Stimulated activated naive CD8-positive, alpha-beta T cell treated with anti-CD3 and anti-CD28 coated beads, Interleukin-15, amount 100 ng/mL, for 72 hours (primary cell): ENCODE measurements at regions not wholly inside any gene's neighbourhood (a gene's known extent, or its start where the extent isn't known, plus 50 kb on each side); places are given as distances from the start of the nearest gene placed in this dataset.
A peak's percentile ranks its signal among the peaks of the same experiment; 100 is the strongest.

Experiments
- ATAC-seq: fragments of 150-1000 bp; cut with Tn5 transposase; 2 replicates; pipeline ENCODE4 v1.10.0; 2021; ENCODE audit warnings: mild to moderate bottlenecking, moderate library complexity
- DNase-seq, 2 donors: peaks; one replicate each; pipeline ENCODE4 v3.0.0; 2021 to 2022
- H3K27ac Mint-ChIP-seq, 2 donors: one replicate each; pipeline ENCODE4 v1.8.0; 2022; ENCODE audit warnings: mild to moderate bottlenecking in 2 of 2, mixed read lengths in 2 of 2, moderate library complexity in 2 of 2
- H3K27me3 Mint-ChIP-seq: one replicate; pipeline ENCODE4 v1.8.0; 2022; ENCODE audit warnings: mixed read lengths
- H3K4me1 Mint-ChIP-seq: one replicate; pipeline ENCODE4 v1.8.0; 2022; ENCODE audit warnings: mild to moderate bottlenecking, mixed read lengths
- H3K4me3 Mint-ChIP-seq, 2 donors: one replicate each; pipeline ENCODE4 v1.8.0; 2022; ENCODE audit warnings: mild to moderate bottlenecking in 2 of 2, mixed read lengths in 2 of 2, moderate library complexity in 1 of 2
- H3K9me3 Mint-ChIP-seq, 2 donors: one replicate each; pipeline ENCODE4 v1.8.0; 2022; ENCODE audit warnings: mixed read lengths in 2 of 2

- DNase-seq (no peak), ATAC-seq (no peak)
- H3K27me3 Mint-ChIP-seq = no peaks in the 10 kb centered on the region
- H3K4me3 Mint-ChIP-seq = no peak overlapping the region
- no peaks in the 10 kb centered on the region for H3K9me3 Mint-ChIP-seq
- no peak overlapping the region for H3K27ac Mint-ChIP-seq
- H3K4me1 Mint-ChIP-seq = peaks cover 6% of the 10 kb centered on the region
These were observed 184.7 kb downstream of the MIAT start for GRCh38 chr22:26842103-26842502.

- Mint-ChIP-seq H3K27ac (no peak overlapping the region), H3K27me3 (no peaks in the 10 kb centered on the region), H3K4me1 (peaks cover 6% of the 10 kb centered on the region), H3K4me3 (no peak overlapping the region), H3K9me3 (no peaks in the 10 kb centered on the region)
- DNase-seq (no peak), ATAC-seq (no peak)
These were observed 187.8 kb downstream of the MIAT start for GRCh38 chr22:26845021-26845743.

GRCh38 chr22:26846076-26846475 lies 188.7 kb downstream of the MIAT start:
- no peaks in the 10 kb centered on the region for H3K9me3 Mint-ChIP-seq
- H3K4me3 Mint-ChIP-seq = no peak overlapping the region

GRCh38 chr22:26846645-26847044 lies 189.3 kb downstream of the MIAT start:
- DNase-seq (peak in 1 of 2 donors; percentile 13), ATAC-seq (peak; percentile 74)
- Mint-ChIP-seq H3K4me1 (peaks cover 6% of the 10 kb centered on the region), H3K9me3 (no peaks in the 10 kb centered on the region), H3K27ac (no peak overlapping the region), H3K4me3 (no peak overlapping the region), H3K27me3 (no peaks in the 10 kb centered on the region)

More at GRCh38 chr22:26846076-26846475, 188.7 kb downstream of the MIAT start:
- H3K27me3 Mint-ChIP-seq = no peaks in the 10 kb centered on the region
- peaks cover 6% of the 10 kb centered on the region for H3K4me1 Mint-ChIP-seq
- no peak for ATAC-seq
- no peak overlapping the region for H3K27ac Mint-ChIP-seq
- DNase-seq = no peak

GRCh38 chr22:26847046-26847445 lies 189.7 kb downstream of the MIAT start:
- peaks cover 6% of the 10 kb centered on the region for H3K4me1 Mint-ChIP-seq
- H3K4me3 Mint-ChIP-seq = no peak overlapping the region
- DNase-seq = no peak
- H3K9me3 Mint-ChIP-seq = no peaks in the 10 kb centered on the region
- H3K27ac Mint-ChIP-seq = no peak overlapping the region
- H3K27me3 Mint-ChIP-seq = no peaks in the 10 kb centered on the region
- ATAC-seq = no peak

- H3K27me3 Mint-ChIP-seq = no peaks in the 10 kb centered on the region
- no peaks in the 10 kb centered on the region for H3K9me3 Mint-ChIP-seq
- ATAC-seq = no peak
- peaks cover 6% of the 10 kb centered on the region for H3K4me1 Mint-ChIP-seq
- no peak for DNase-seq
- H3K4me3 Mint-ChIP-seq = no peak overlapping the region
- no peak overlapping the region for H3K27ac Mint-ChIP-seq
These were observed 190.4 kb downstream of the MIAT start for GRCh38 chr22:26847816-26848215.

GRCh38 chr22:26848244-26848920 lies 191.0 kb downstream of the MIAT start:
- H3K27ac Mint-ChIP-seq = no peak overlapping the region
- no peak overlapping the region for H3K4me3 Mint-ChIP-seq
- ATAC-seq = no peak
- H3K27me3 Mint-ChIP-seq = no peaks in the 10 kb centered on the region
- peaks cover 6% of the 10 kb centered on the region for H3K4me1 Mint-ChIP-seq
- H3K9me3 Mint-ChIP-seq = no peaks in the 10 kb centered on the region
- no peak for DNase-seq

- DNase-seq = no peak
- Mint-ChIP-seq H3K4me3 (no peak overlapping the region), H3K27me3 (no peaks in the 10 kb centered on the region), H3K27ac (peak overlapping the region in 1 of 2 donors; percentile 20), H3K4me1 (peaks cover 6% of the 10 kb centered on the region), H3K9me3 (no peaks in the 10 kb centered on the region)
- ATAC-seq = no peak
These were observed 192.2 kb downstream of the MIAT start for GRCh38 chr22:26849575-26849974.

- no peaks in the 10 kb centered on the region for H3K9me3 Mint-ChIP-seq
- no peaks in the 10 kb centered on the region for H3K27me3 Mint-ChIP-seq
- peaks cover 6% of the 10 kb centered on the region for H3K4me1 Mint-ChIP-seq
- no peak overlapping the region for H3K27ac Mint-ChIP-seq
- H3K4me3 Mint-ChIP-seq = no peak overlapping the region
- DNase-seq (no peak), ATAC-seq (no peak)
These were observed 193.7 kb downstream of the MIAT start for GRCh38 chr22:26851125-26851524.

- H3K4me1 Mint-ChIP-seq = no peaks in the 10 kb centered on the region
- no peaks in the 10 kb centered on the region for H3K27me3 Mint-ChIP-seq
- no peak for DNase-seq
- H3K27ac Mint-ChIP-seq = no peak overlapping the region
- no peaks in the 10 kb centered on the region for H3K9me3 Mint-ChIP-seq
- no peak overlapping the region for H3K4me3 Mint-ChIP-seq
- no peak for ATAC-seq
These were observed 194.8 kb downstream of the MIAT start for GRCh38 chr22:26852176-26852575.

GRCh38 chr22:26853071-26853470 lies 195.7 kb downstream of the MIAT start:
- H3K27me3 Mint-ChIP-seq = no peaks in the 10 kb centered on the region
- H3K9me3 Mint-ChIP-seq = no peaks in the 10 kb centered on the region
- no peak overlapping the region for H3K27ac Mint-ChIP-seq
- DNase-seq (no peak), ATAC-seq (no peak)
- no peaks in the 10 kb centered on the region for H3K4me1 Mint-ChIP-seq
- H3K4me3 Mint-ChIP-seq = no peak overlapping the region

- no peaks in the 10 kb centered on the region for H3K4me1 Mint-ChIP-seq
- DNase-seq (no peak), ATAC-seq (no peak)
- no peak overlapping the region for H3K27ac Mint-ChIP-seq
- H3K9me3 Mint-ChIP-seq = no peaks in the 10 kb centered on the region
- no peak overlapping the region for H3K4me3 Mint-ChIP-seq
- H3K27me3 Mint-ChIP-seq = no peaks in the 10 kb centered on the region
These were observed 196.1 kb downstream of the MIAT start for GRCh38 chr22:26853495-26853894.

GRCh38 chr22:26857169-26857568 lies 199.8 kb downstream of the MIAT start:
- H3K9me3 Mint-ChIP-seq = peaks cover 0 to 4% of the 10 kb centered on the region in 2 donors
- H3K27me3 Mint-ChIP-seq = no peaks in the 10 kb centered on the region
- DNase-seq = no peak
- H3K4me3 Mint-ChIP-seq = no peak overlapping the region
- H3K4me1 Mint-ChIP-seq = no peaks in the 10 kb centered on the region
- H3K27ac Mint-ChIP-seq = no peak overlapping the region
- ATAC-seq = no peak

- no peaks in the 10 kb centered on the region for H3K27me3 Mint-ChIP-seq
- ATAC-seq (no peak), DNase-seq (no peak)
- peaks cover 0 to 4% of the 10 kb centered on the region in 2 donors for H3K9me3 Mint-ChIP-seq
- H3K4me1 Mint-ChIP-seq = no peaks in the 10 kb centered on the region
- H3K27ac Mint-ChIP-seq = no peak overlapping the region
- no peak overlapping the region for H3K4me3 Mint-ChIP-seq
These were observed 202.9 kb downstream of the MIAT start for GRCh38 chr22:26860301-26860700.

GRCh38 chr22:26865021-26865420 lies 207.6 kb downstream of the MIAT start:
- DNase-seq = no peak
- ATAC-seq = no peak
- Mint-ChIP-seq H3K4me1 (no peaks in the 10 kb centered on the region), H3K9me3 (peaks cover 7 to 17% of the 10 kb centered on the region in 2 donors), H3K27me3 (no peaks in the 10 kb centered on the region), H3K4me3 (no peak overlapping the region), H3K27ac (peak overlapping the region in 1 of 2 donors; percentile 48)

- no peak overlapping the region for H3K27ac Mint-ChIP-seq
- H3K4me1 Mint-ChIP-seq = no peaks in the 10 kb centered on the region
- DNase-seq = no peak
- H3K4me3 Mint-ChIP-seq = no peak overlapping the region
- no peaks in the 10 kb centered on the region for H3K9me3 Mint-ChIP-seq
- ATAC-seq = no peak
- H3K27me3 Mint-ChIP-seq = no peaks in the 10 kb centered on the region
These were observed 226.0 kb downstream of the MIAT start for GRCh38 chr22:26883393-26883792.
